ENCODE measurements at regions not wholly inside any gene's neighbourhood (a gene's known extent, or its start where the extent isn't known, plus 50 kb on each side); places are given as distances from the start of the nearest gene placed in this dataset.

GRCh38 chr1:209153411-209153810, 430.1 kb upstream of the CAMK1G start (continued):
- no peak for TF ChIP-seq ZNF670 (tag by site-specific recombination; IDR thresholded peaks at IDR 0.05; ENCODE audit: low read depth)
- no peak for TF ChIP-seq ZBTB44 (tag by site-specific recombination; IDR thresholded peaks at IDR 0.05)
- no peak for TF ChIP-seq ZNF449 (tag by site-specific recombination; IDR thresholded peaks at IDR 0.05)
- TF ChIP-seq ZNF211 (tag by site-specific recombination; IDR thresholded peaks at IDR 0.05; ENCODE audit: low read depth), result no peak

- no peak overlapping the region for H3K27ac ChIP-seq (ENCODE audit: extremely low read depth, low read depth, low read length)
- H3K36me3 ChIP-seq (ENCODE audit: control insufficient read depth in 2 of 2, insufficient read depth in 1 of 2, low read length in 2 of 2), result no peaks in the 10 kb centered on the region
- no peaks in the 10 kb centered on the region for H3K4me1 ChIP-seq (ENCODE audit: control insufficient read depth, insufficient read depth, low read length)
- no peaks in the 10 kb centered on the region for H3K9me3 ChIP-seq (ENCODE audit: control insufficient read depth, insufficient read depth, low read depth, low read length)
- no peak overlapping the region for H3K4me3 ChIP-seq (ENCODE audit: low read depth, low read length)
- POLR2A ChIA-PET, result no interaction called here
- CTCF ChIA-PET, result interaction anchor here (0.6 kb wide), 1 partner anchor 47 kb away, joined by 3 read pairs; no protein-coding TSS in a partner anchor
- TF ChIP-seq ZNF2 (tag by site-specific recombination; IDR thresholded peaks at IDR 0.05), result no peak
- TF ChIP-seq ZNF449 (tag by site-specific recombination; IDR thresholded peaks at IDR 0.05), result no peak
- TF ChIP-seq ZSCAN18 (tag by site-specific recombination; IDR thresholded peaks at IDR 0.05), result no peak
- TF ChIP-seq ZNF280D (tag by site-specific recombination; IDR thresholded peaks at IDR 0.05), result no peak
- TF ChIP-seq ZNF768 (tag by site-specific recombination; IDR thresholded peaks at IDR 0.05), result no peak
- no peak for TF ChIP-seq ZNF692 (tag by site-specific recombination; IDR thresholded peaks at IDR 0.05)
- TF ChIP-seq ZNF37A (tag by site-specific recombination; IDR thresholded peaks at IDR 0.05), result no peak
- TF ChIP-seq ZNF366 (tag by site-specific recombination; conservative IDR thresholded peaks at IDR 0.05), result no peak
- TF ChIP-seq INSM2 (tag by site-specific recombination; IDR thresholded peaks at IDR 0.05), result no peak
- no peak for TF ChIP-seq GFI1B (tag by site-specific recombination; IDR thresholded peaks at IDR 0.05)
- no peak for TF ChIP-seq SETDB1 (IDR thresholded peaks at IDR 0.05; ENCODE audit: insufficient read length, low read length)
- no peak for TF ChIP-seq ZNF416 (tag by site-specific recombination; IDR thresholded peaks at IDR 0.05)
- no peak for TF ChIP-seq HOXA7 (CRISPR knock-in tag; IDR thresholded peaks at IDR 0.05; ENCODE audit: borderline replicate concordance)
- TF ChIP-seq FEZF1 (tag by site-specific recombination; IDR thresholded peaks at IDR 0.05), result no peak
- TF ChIP-seq ZBTB11 (tag by site-specific recombination; conservative IDR thresholded peaks at IDR 0.05; ENCODE audit: low read depth), result no peak
- no peak for TF ChIP-seq SCRT2 (tag by site-specific recombination; IDR thresholded peaks at IDR 0.05)
Observed at GRCh38 chr1:209154912-209155311, 428.6 kb upstream of the CAMK1G start.
